Hepatocyte (in vitro differentiated cells): ENCODE measurements at regions not wholly inside any gene's neighbourhood (a gene's known extent, or its start where the extent isn't known, plus 50 kb on each side); places are given as distances from the start of the nearest gene placed in this dataset.

Source experiments
- DNase-seq: peaks from one replicate; pipeline ENCODE4 v3.0.0-alpha.2; 2016; ENCODE audit warnings: low spot score
- H2AFZ ChIP-seq: fragments of 200-600 bp; sonication (generic); 2 replicates; pipeline ENCODE4 v1.6.0; 2016; ENCODE audit warnings: antibody characterized with exemption, mild to moderate bottlenecking
- H3K27ac ChIP-seq: fragments of 200-600 bp; sonication (generic); 2 replicates; pipeline ENCODE4 v1.5.1; 2016; ENCODE audit warnings: mild to moderate bottlenecking
- H3K27me3 ChIP-seq: fragments of 200-600 bp; sonication (generic); 2 replicates; pipeline ENCODE4 v1.6.1; 2016
- H3K36me3 ChIP-seq: fragments of 200-600 bp; sonication (generic); replicated peaks from 2 replicates; pipeline ENCODE4 v1.5.1; 2016; ENCODE audit warnings: low read depth; ENCODE audit not compliant: insufficient read depth
- H3K4me1 ChIP-seq: fragments of 200-600 bp; sonication (generic); 2 replicates; pipeline ENCODE4 v1.5.1; 2016; ENCODE audit warnings: mild to moderate bottlenecking, moderate library complexity; ENCODE audit not compliant: insufficient read depth
- H3K4me2 ChIP-seq: fragments of 200-600 bp; sonication (generic); 2 replicates; pipeline ENCODE4 v1.6.0; 2016
- H3K4me3 ChIP-seq: fragments of 200-600 bp; sonication (generic); 2 replicates; pipeline ENCODE4 v1.5.1; 2016; ENCODE audit warnings: mild to moderate bottlenecking
- H3K79me2 ChIP-seq: fragments of 200-600 bp; sonication (generic); 2 replicates; pipeline ENCODE4 v1.6.0; 2017; ENCODE audit warnings: mild to moderate bottlenecking
- H3K9me2 ChIP-seq: fragments of 200-600 bp; sonication (generic); replicated peaks from 2 replicates; pipeline ENCODE4 v1.6.0; 2017; ENCODE audit warnings: mild to moderate bottlenecking; ENCODE audit not compliant: insufficient read depth
- H3K9me3 ChIP-seq: fragments of 200-600 bp; sonication (generic); 2 replicates; pipeline ENCODE4 v1.5.1; 2016; ENCODE audit warnings: low read depth, mild to moderate bottlenecking
- H4K20me1 ChIP-seq: fragments of 200-600 bp; sonication (generic); 2 replicates; pipeline ENCODE4 v1.6.0; 2016; ENCODE audit warnings: mild to moderate bottlenecking; ENCODE audit not compliant: insufficient read depth, poor library complexity, severe bottlenecking
- CTCF ChIP-seq: fragments of 200-600 bp; sonication (generic); IDR thresholded peaks from 2 replicates; pipeline ENCODE4 v1.5.1; 2016; ENCODE audit warnings: antibody characterized with exemption, mild to moderate bottlenecking; ENCODE audit not compliant: poor library complexity
- EZH2 ChIP-seq: fragments of 200-600 bp; sonication (generic); IDR thresholded peaks from 2 replicates; pipeline ENCODE4 v1.6.1; 2016; ENCODE audit warnings: antibody characterized with exemption, mild to moderate bottlenecking, borderline replicate concordance
- EZH2phosphoT487 ChIP-seq: fragments of 200-600 bp; sonication (generic); IDR thresholded peaks from one replicate; pipeline ENCODE4 v1.6.1; 2018; ENCODE audit warnings: antibody characterized with exemption, mild to moderate bottlenecking, low read depth, moderate library complexity; ENCODE audit not compliant: unreplicated experiment, severe bottlenecking
- WGBS: methylation state at CpG from one replicate; pipeline ENCODE4 v1.1.6; 2016; ENCODE audit warnings: low lambda C conversion rate; ENCODE audit errors: missing lambda C conversion rate; 5-methylcytosine and 5-hydroxymethylcytosine counted together

- Histone ChIP-seq H2AFZ (no peak overlapping the region), H3K27ac (no peak overlapping the region), H3K9me3 (no peaks in the 10 kb centered on the region), H3K79me2 (no peaks in the 10 kb centered on the region), H3K9me2 (no peaks in the 10 kb centered on the region), H3K4me3 (no peak overlapping the region), H3K27me3 (no peaks in the 10 kb centered on the region), H3K4me1 (no peaks in the 10 kb centered on the region), H4K20me1 (no peaks in the 10 kb centered on the region), H3K4me2 (no peak overlapping the region), H3K36me3 (no peaks in the 10 kb centered on the region)
- no peak for DNase-seq
- TF ChIP-seq EZH2phosphoT487 (no peak), CTCF (no peak), EZH2 (no peak)
- WGBS = 97% methylated on average over 7 of the region's 7 CpGs
Observed at GRCh38 chr7:46759711-46760480, 822.0 kb downstream of the TNS3 start.

- H3K4me1 ChIP-seq = peaks cover 7% of the 10 kb centered on the region
- no peak for TF ChIP-seq CTCF
- H3K9me2 ChIP-seq = no peaks in the 10 kb centered on the region
- H3K27ac ChIP-seq = no peak overlapping the region
- no peak for DNase-seq
- H4K20me1 ChIP-seq = no peaks in the 10 kb centered on the region
- WGBS = 79% methylated on average over 4 of the region's 4 CpGs
- H3K27me3 ChIP-seq = no peaks in the 10 kb centered on the region
- H3K4me3 ChIP-seq = no peak overlapping the region
- H3K79me2 ChIP-seq = no peaks in the 10 kb centered on the region
- H2AFZ ChIP-seq = no peak overlapping the region
- H3K4me2 ChIP-seq = no peak overlapping the region
- no peaks in the 10 kb centered on the region for H3K9me3 ChIP-seq
- no peaks in the 10 kb centered on the region for H3K36me3 ChIP-seq
Observed at GRCh38 chr7:46756996-46757395, 824.9 kb downstream of the TNS3 start.

GRCh38 chr7:46756256-46756655 is 825.7 kb downstream of the TNS3 start:
- Histone ChIP-seq H3K27me3 (no peaks in the 10 kb centered on the region), H3K36me3 (no peaks in the 10 kb centered on the region), H3K4me2 (no peak overlapping the region), H3K27ac (no peak overlapping the region), H4K20me1 (no peaks in the 10 kb centered on the region), H2AFZ (no peak overlapping the region), H3K4me3 (no peak overlapping the region), H3K9me2 (no peaks in the 10 kb centered on the region), H3K79me2 (no peaks in the 10 kb centered on the region), H3K9me3 (no peaks in the 10 kb centered on the region), H3K4me1 (peaks cover 7% of the 10 kb centered on the region)
- whole genome bisulfite sequencing = 81% methylated on average over 1 of the region's 1 CpG
- no peak for TF ChIP-seq EZH2
- TF ChIP-seq EZH2phosphoT487 = no peak
- TF ChIP-seq CTCF = no peak
- DNase-seq = no peak
